Neural progenitor cell (in vitro differentiated cells): ENCODE measurements at regions not wholly inside any gene's neighbourhood (a gene's known extent, or its start where the extent isn't known, plus 50 kb on each side); places are given as distances from the start of the nearest gene placed in this dataset.
"Not testable (repeated sequence)": the region's sequence is repeated elsewhere in the genome, so short reads cannot be mapped to it uniquely, and the experiment has no call there.

Experiments used
- DNase-seq: peaks from one replicate; pipeline ENCODE4 v3.0.0-alpha.2; 2016; ENCODE audit warnings: low spot score
- H2AFZ ChIP-seq: fragments of 200-600 bp; sonication (generic); replicated peaks from 2 replicates; pipeline ENCODE4 v1.6.1; 2016; ENCODE audit warnings: antibody characterized with exemption
- H3F3A ChIP-seq: fragments of 200-600 bp; sonication (generic); 2 replicates; pipeline ENCODE4 v1.6.1; 2016; ENCODE audit warnings: antibody characterized with exemption, low read depth
- H3K27ac ChIP-seq: fragments of 200-600 bp; sonication (generic); 2 replicates; pipeline ENCODE4 v1.5.1; 2016; ENCODE audit warnings: mild to moderate bottlenecking
- H3K27me3 ChIP-seq: fragments of 200-600 bp; sonication (generic); 2 replicates; pipeline ENCODE4 v1.6.1; 2016; ENCODE audit warnings: mild to moderate bottlenecking, moderate library complexity
- H3K36me3 ChIP-seq: fragments of 200-600 bp; sonication (generic); 2 replicates; pipeline ENCODE4 v1.5.1; 2016
- H3K4me1 ChIP-seq: fragments of 200-600 bp; sonication (generic); 2 replicates; pipeline ENCODE4 v1.6.1; 2016; ENCODE audit warnings: mixed run types
- H3K4me2 ChIP-seq: fragments of 200-600 bp; sonication (generic); 2 replicates; pipeline ENCODE4 v1.6.1; 2016
- H3K4me3 ChIP-seq: fragments of 200-600 bp; sonication (generic); 2 replicates; pipeline ENCODE4 v1.5.1; 2016
- H3K79me2 ChIP-seq: fragments of 200-600 bp; sonication (generic); 2 replicates; pipeline ENCODE4 v1.6.1; 2016; ENCODE audit warnings: low read depth
- H3K9ac ChIP-seq: fragments of 200-600 bp; sonication (generic); 2 replicates; pipeline ENCODE4 v1.6.1; 2016
- H3K9me3 ChIP-seq: fragments of 200-600 bp; sonication (generic); 2 replicates; pipeline ENCODE4 v1.5.1; 2016; ENCODE audit warnings: low read depth
- H4K20me1 ChIP-seq: fragments of 200-600 bp; sonication (generic); 2 replicates; pipeline ENCODE4 v1.6.1; 2016; ENCODE audit warnings: low read depth
- H3K27ac Mint-ChIP-seq: 3 replicates; pipeline ENCODE4 v1.8.0; 2021; ENCODE audit warnings: mixed read lengths
- H3K27me3 Mint-ChIP-seq: 2 replicates; pipeline ENCODE4 v1.8.0; 2022; ENCODE audit warnings: low read depth, mild to moderate bottlenecking, inconsistent platforms, moderate library complexity, mixed read lengths; ENCODE audit not compliant: insufficient read depth
- H3K36me3 Mint-ChIP-seq: 3 replicates; pipeline ENCODE4 v1.8.0; 2021; ENCODE audit warnings: mixed read lengths
- H3K4me1 Mint-ChIP-seq: 3 replicates; pipeline ENCODE4 v1.8.0; 2021; ENCODE audit warnings: mixed read lengths
- H3K4me3 Mint-ChIP-seq: 3 replicates; pipeline ENCODE4 v1.8.0; 2021; ENCODE audit warnings: mild to moderate bottlenecking, moderate library complexity, mixed read lengths
- H3K9me3 Mint-ChIP-seq: 3 replicates; pipeline ENCODE4 v1.8.0; 2020; ENCODE audit warnings: mixed read lengths
- EZH2 ChIP-seq: fragments of 200-600 bp; sonication (generic); IDR thresholded peaks from 2 replicates; pipeline ENCODE4 v1.6.1; 2017; ENCODE audit warnings: antibody characterized with exemption, mild to moderate bottlenecking, moderate library complexity
- EZH2phosphoT487 ChIP-seq: fragments of 200-600 bp; sonication (generic); IDR thresholded peaks from 2 replicates; pipeline ENCODE4 v1.6.1; 2017; ENCODE audit warnings: antibody characterized with exemption
- TF ChIP-seq, protein P1 (sequence below): fragments of 200-600 bp; sonication (generic); IDR thresholded peaks from 2 replicates; pipeline ENCODE4 v1.5.1; 2017; ENCODE audit warnings: antibody characterized with exemption, mild to moderate bottlenecking

DNA sequence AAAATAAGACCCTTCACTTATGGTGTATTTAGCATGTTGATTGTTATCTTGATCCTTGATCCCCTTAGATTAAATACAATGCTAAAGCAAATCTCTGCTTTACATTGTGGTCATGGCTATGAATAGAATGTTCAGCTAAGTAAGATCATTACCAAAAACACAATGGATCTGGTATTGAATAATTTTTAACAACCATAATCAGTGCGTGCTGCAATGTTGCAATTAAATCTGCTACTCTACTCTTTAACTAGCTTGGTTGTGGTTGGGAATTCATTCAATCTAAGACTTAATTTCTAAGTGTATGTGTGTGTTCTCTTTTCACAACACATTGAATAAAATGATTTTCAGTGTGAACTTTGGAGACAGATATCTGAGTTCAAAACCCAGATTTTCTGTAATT lies 442.5 kb upstream of the ZNF804A start:
- Mint-ChIP-seq H3K27ac (no peak overlapping the region), H3K36me3 (no peaks in the 10 kb centered on the region), H3K9me3 (peaks cover 3% of the 10 kb centered on the region), H3K4me3 (no peak overlapping the region), H3K27me3 (peaks cover 2% of the 10 kb centered on the region), H3K4me1 (peaks cover 4% of the 10 kb centered on the region)
- H3K4me1 ChIP-seq = no peaks in the 10 kb centered on the region
- H3F3A ChIP-seq = no peaks in the 10 kb centered on the region
- H3K9me3 ChIP-seq = no peaks in the 10 kb centered on the region
- no peaks in the 10 kb centered on the region for H3K79me2 ChIP-seq
- no peaks in the 10 kb centered on the region for H4K20me1 ChIP-seq
- H3K27ac ChIP-seq = no peak overlapping the region
- H2AFZ ChIP-seq = no peak overlapping the region
- no peak overlapping the region for H3K9ac ChIP-seq
- no peak overlapping the region for H3K4me2 ChIP-seq
- no peaks in the 10 kb centered on the region for H3K27me3 ChIP-seq
- TF ChIP-seq EZH2 (no peak), EZH2phosphoT487 (no peak)
- TF ChIP-seq, protein P1, sequence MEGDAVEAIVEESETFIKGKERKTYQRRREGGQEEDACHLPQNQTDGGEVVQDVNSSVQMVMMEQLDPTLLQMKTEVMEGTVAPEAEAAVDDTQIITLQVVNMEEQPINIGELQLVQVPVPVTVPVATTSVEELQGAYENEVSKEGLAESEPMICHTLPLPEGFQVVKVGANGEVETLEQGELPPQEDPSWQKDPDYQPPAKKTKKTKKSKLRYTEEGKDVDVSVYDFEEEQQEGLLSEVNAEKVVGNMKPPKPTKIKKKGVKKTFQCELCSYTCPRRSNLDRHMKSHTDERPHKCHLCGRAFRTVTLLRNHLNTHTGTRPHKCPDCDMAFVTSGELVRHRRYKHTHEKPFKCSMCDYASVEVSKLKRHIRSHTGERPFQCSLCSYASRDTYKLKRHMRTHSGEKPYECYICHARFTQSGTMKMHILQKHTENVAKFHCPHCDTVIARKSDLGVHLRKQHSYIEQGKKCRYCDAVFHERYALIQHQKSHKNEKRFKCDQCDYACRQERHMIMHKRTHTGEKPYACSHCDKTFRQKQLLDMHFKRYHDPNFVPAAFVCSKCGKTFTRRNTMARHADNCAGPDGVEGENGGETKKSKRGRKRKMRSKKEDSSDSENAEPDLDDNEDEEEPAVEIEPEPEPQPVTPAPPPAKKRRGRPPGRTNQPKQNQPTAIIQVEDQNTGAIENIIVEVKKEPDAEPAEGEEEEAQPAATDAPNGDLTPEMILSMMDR = no peak
- H3K4me3 ChIP-seq = no peak overlapping the region
- no peak for DNase-seq
- no peaks in the 10 kb centered on the region for H3K36me3 ChIP-seq

DNA sequence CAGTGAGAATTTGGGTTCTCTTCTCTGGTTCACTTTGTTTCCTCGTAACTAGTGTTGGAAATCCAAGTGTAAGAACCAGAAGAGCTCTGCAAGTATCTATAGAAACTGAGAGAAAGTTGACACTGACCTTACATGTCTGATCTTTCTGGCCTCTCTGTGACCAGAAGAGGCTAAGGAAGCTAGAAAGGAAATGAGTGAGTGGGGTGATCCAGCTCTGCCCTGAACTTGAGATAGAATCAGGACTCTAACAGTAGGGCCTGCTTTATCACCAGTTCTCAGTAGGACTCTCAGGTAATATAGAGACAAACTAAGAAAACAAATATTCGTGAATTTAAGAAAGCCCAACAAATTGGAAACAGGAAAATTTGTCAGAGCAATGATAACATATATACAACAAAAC lies 441.2 kb upstream of the ZNF804A start:
- Histone ChIP-seq H4K20me1 (no peaks in the 10 kb centered on the region), H3K36me3 (no peaks in the 10 kb centered on the region), H3K9ac (no peak overlapping the region), H3K27ac (no peak overlapping the region), H3K79me2 (no peaks in the 10 kb centered on the region), H3K4me1 (no peaks in the 10 kb centered on the region), H2AFZ (no peak overlapping the region), H3F3A (no peaks in the 10 kb centered on the region), H3K9me3 (no peaks in the 10 kb centered on the region), H3K27me3 (no peaks in the 10 kb centered on the region), H3K4me2 (no peak overlapping the region), H3K4me3 (no peak overlapping the region)
- peaks cover 4% of the 10 kb centered on the region for H3K4me1 Mint-ChIP-seq
- H3K27me3 Mint-ChIP-seq = peaks cover 2% of the 10 kb centered on the region
- no peaks in the 10 kb centered on the region for H3K36me3 Mint-ChIP-seq
- no peak overlapping the region for H3K4me3 Mint-ChIP-seq
- peaks cover 3% of the 10 kb centered on the region for H3K9me3 Mint-ChIP-seq
- DNase-seq = no peak
- TF ChIP-seq, protein P1 = no peak
- TF ChIP-seq EZH2phosphoT487 (no peak), EZH2 (no peak)
- no peak overlapping the region for H3K27ac Mint-ChIP-seq

DNA sequence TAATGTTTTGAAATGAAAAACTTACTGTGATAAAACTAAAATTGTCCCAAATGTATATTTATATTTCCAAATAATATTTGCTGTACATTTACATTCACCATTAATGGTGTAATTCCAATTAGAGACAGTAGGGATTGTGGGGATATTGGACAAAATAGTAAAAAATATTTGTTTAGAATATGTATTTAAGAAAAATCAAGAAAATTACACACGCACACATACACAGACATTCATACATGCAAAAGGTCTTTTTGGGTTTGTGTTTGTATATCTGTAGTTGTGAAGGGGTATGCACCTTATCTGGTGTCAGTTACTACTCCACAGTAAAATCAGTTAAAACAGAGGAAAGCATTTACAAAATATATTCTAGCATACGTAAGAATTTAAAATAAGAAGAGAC lies 435.9 kb upstream of the ZNF804A start:
- Mint-ChIP-seq H3K4me1 (no peaks in the 10 kb centered on the region), H3K27ac (no peak overlapping the region), H3K27me3 (no peaks in the 10 kb centered on the region), H3K9me3 (peaks cover 3% of the 10 kb centered on the region), H3K4me3 (no peak overlapping the region), H3K36me3 (no peaks in the 10 kb centered on the region)
- Histone ChIP-seq H3K4me3 (no peak overlapping the region), H3K27ac (no peak overlapping the region), H3F3A (no peaks in the 10 kb centered on the region), H3K9ac (no peak overlapping the region), H4K20me1 (no peaks in the 10 kb centered on the region), H3K79me2 (no peaks in the 10 kb centered on the region), H3K27me3 (no peaks in the 10 kb centered on the region), H3K4me2 (no peak overlapping the region), H2AFZ (no peak overlapping the region), H3K36me3 (no peaks in the 10 kb centered on the region), H3K9me3 (no peaks in the 10 kb centered on the region), H3K4me1 (no peaks in the 10 kb centered on the region)
- TF ChIP-seq EZH2phosphoT487 (no peak), EZH2 (no peak)
- TF ChIP-seq, protein P1 = no peak
- DNase-seq = no peak

DNA sequence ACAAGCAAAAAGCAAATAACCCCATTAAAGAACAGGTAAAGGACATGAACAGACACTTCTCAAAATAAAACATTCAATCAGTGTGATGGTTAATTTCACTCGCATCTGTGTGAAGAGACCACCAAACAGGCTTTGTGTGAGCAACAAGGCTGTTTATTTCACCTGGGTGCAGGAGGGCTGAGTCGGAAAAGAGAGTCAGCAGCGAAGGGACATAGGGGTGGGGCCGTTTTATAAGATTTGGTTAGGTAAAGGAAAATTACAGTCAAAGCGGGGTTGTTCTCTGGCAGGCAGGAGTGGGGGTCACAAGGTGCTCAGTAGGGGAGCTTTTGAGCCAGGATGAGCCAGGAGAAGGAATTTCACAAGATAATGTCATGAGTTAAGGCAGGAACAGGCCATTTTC lies 429.5 kb upstream of the ZNF804A start:
- not testable (repeated sequence) for H3K79me2 ChIP-seq, H3K4me3 ChIP-seq, H3K4me1 ChIP-seq, H3K36me3 ChIP-seq, H3F3A ChIP-seq, H3K9me3 Mint-ChIP-seq, H2AFZ ChIP-seq, H3K27ac ChIP-seq, DNase-seq, H3K9me3 ChIP-seq, H3K27me3 Mint-ChIP-seq, H3K27me3 ChIP-seq, H3K36me3 Mint-ChIP-seq, H3K27ac Mint-ChIP-seq, H3K4me1 Mint-ChIP-seq, H3K9ac ChIP-seq, H4K20me1 ChIP-seq, H3K4me2 ChIP-seq, H3K4me3 Mint-ChIP-seq
